ENCODE measurements at regions not wholly inside any gene's neighbourhood (a gene's known extent, or its start where the extent isn't known, plus 50 kb on each side); places are given as distances from the start of the nearest gene placed in this dataset.

DNA sequence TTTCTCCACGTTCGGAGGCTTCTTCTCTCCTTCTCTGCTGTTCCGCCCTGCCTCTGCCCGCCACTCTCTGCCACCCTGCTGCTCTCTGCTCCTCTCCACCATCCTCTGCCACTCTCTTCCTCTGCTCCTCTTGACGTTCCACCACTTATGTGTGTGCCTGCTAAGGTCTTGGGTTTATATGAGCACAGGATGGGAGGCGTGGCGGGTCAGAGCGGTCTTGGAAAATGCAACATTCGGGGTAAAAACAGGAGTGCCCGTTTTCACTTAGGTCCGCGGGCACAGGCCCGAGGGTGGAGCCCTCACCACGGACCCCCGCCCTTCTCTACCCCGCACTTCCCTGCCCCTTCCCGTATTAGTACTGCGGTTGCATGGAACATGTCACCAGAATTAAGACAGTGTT is 114.4 kb upstream of the FBXL7 start (continued):
- no peak for TF ChIP-seq CUX1 (IDR thresholded peaks at IDR 0.05; ENCODE audit: insufficient replicate concordance, low read depth, low read length)
- TF ChIP-seq, protein P1, sequence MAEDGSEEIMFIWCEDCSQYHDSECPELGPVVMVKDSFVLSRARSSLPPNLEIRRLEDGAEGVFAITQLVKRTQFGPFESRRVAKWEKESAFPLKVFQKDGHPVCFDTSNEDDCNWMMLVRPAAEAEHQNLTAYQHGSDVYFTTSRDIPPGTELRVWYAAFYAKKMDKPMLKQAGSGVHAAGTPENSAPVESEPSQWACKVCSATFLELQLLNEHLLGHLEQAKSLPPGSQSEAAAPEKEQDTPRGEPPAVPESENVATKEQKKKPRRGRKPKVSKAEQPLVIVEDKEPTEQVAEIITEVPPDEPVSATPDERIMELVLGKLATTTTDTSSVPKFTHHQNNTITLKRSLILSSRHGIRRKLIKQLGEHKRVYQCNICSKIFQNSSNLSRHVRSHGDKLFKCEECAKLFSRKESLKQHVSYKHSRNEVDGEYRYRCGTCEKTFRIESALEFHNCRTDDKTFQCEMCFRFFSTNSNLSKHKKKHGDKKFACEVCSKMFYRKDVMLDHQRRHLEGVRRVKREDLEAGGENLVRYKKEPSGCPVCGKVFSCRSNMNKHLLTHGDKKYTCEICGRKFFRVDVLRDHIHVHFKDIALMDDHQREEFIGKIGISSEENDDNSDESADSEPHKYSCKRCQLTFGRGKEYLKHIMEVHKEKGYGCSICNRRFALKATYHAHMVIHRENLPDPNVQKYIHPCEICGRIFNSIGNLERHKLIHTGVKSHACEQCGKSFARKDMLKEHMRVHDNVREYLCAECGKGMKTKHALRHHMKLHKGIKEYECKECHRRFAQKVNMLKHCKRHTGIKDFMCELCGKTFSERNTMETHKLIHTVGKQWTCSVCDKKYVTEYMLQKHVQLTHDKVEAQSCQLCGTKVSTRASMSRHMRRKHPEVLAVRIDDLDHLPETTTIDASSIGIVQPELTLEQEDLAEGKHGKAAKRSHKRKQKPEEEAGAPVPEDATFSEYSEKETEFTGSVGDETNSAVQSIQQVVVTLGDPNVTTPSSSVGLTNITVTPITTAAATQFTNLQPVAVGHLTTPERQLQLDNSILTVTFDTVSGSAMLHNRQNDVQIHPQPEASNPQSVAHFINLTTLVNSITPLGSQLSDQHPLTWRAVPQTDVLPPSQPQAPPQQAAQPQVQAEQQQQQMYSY (CRISPR knock-in tag; IDR thresholded peaks at IDR 0.05), result no peak
- TF ChIP-seq ZBTB40 (IDR thresholded peaks at IDR 0.05; ENCODE audit: borderline replicate concordance), result no peak
